A673 (cell line): ENCODE measurements at regions not wholly inside any gene's neighbourhood (a gene's known extent, or its start where the extent isn't known, plus 50 kb on each side); places are given as distances from the start of the nearest gene placed in this dataset.

Source experiments
- BruUV-seq: library from RNA; stranded (reverse); fragments of 400-500 nt; replicated peaks from 2 replicates; lab custom pipeline; 2021; lab: Mats Ljungman, UMichigan
- CTCF ChIA-PET: fragments of 300-600 bp; sonication (Branson Sonifier 250); formaldehyde crosslinking; loops from one replicate; lab custom pipeline; 2022; ENCODE audit warnings: antibody characterized with exemption; lab: Charles Lee
- POLR2A ChIA-PET: fragments of 300-600 bp; sonication (Branson Sonifier 250); formaldehyde crosslinking; loops from one replicate; lab custom pipeline; 2022; ENCODE audit warnings: antibody characterized with exemption; ENCODE audit not compliant: low non-redundant PET; lab: Charles Lee
- DNase-seq: peaks from one replicate; pipeline ENCODE4 v3.0.0-alpha.2; 2015; ENCODE audit warnings: low spot score
- H3K27ac ChIP-seq: fragments of 200-600 bp; sonication (generic); 2 replicates; pipeline ENCODE4 v1.5.1; 2016; ENCODE audit warnings: mixed run types, low read depth, mild to moderate bottlenecking, mixed read lengths, antibody characterized with exemption, low read length; ENCODE audit not compliant: poor library complexity, severe bottlenecking
- H3K27me3 ChIP-seq: fragments of 200-600 bp; sonication (generic); replicated peaks from 2 replicates; pipeline ENCODE4 v1.6.1; 2017; ENCODE audit warnings: mixed run types, low read depth, mild to moderate bottlenecking, mixed read lengths, antibody characterized with exemption, low read length; ENCODE audit not compliant: insufficient read depth, poor library complexity
- H3K36me3 ChIP-seq: fragments of 200-600 bp; sonication (generic); 2 replicates; pipeline ENCODE4 v1.6.1; 2016; ENCODE audit warnings: mixed run types, mild to moderate bottlenecking, mixed read lengths, antibody characterized with exemption, low read length; ENCODE audit not compliant: insufficient read depth, poor library complexity, severe bottlenecking
- H3K4me1 ChIP-seq: fragments of 200-600 bp; sonication (generic); 2 replicates; pipeline ENCODE4 v1.6.1; 2017; ENCODE audit warnings: mixed run types, mild to moderate bottlenecking, mixed read lengths, antibody characterized with exemption, low read length; ENCODE audit not compliant: insufficient read depth, poor library complexity, severe bottlenecking
- H3K4me3 ChIP-seq: fragments of 200-600 bp; sonication (generic); 2 replicates; pipeline ENCODE4 v1.5.1; 2016; ENCODE audit warnings: low read depth, mixed run types, mild to moderate bottlenecking, mixed read lengths, low read length; ENCODE audit not compliant: poor library complexity, severe bottlenecking
- H3K9me3 ChIP-seq: fragments of 200-600 bp; sonication (generic); 2 replicates; pipeline ENCODE4 v1.6.1; 2016; ENCODE audit warnings: mixed run types, low read depth, mild to moderate bottlenecking, mixed read lengths, antibody characterized with exemption, low read length; ENCODE audit not compliant: poor library complexity, severe bottlenecking
- EZH2 ChIP-seq: fragments of 200-600 bp; sonication (generic); IDR thresholded peaks from 2 replicates; pipeline ENCODE4 v1.6.1; 2017; ENCODE audit warnings: borderline replicate concordance, low read depth, mild to moderate bottlenecking, mixed read lengths, antibody characterized with exemption, low read length; ENCODE audit not compliant: poor library complexity, severe bottlenecking
- intact Hi-C: fragments of 100-400 bp; cut with micrococcal nuclease; formaldehyde crosslinking; loops from one replicate; pipeline ENCODE4 v1.10.0; 2022; ENCODE audit not compliant: unreplicated experiment
- TF ChIP-seq, protein P1 (sequence below): fragments of 300-800, 200-600 bp; sonication (generic); conservative IDR thresholded peaks from 2 replicates; pipeline ENCODE4 v1.5.1; 2017; ENCODE audit warnings: low read depth, mild to moderate bottlenecking, antibody characterized with exemption, low read length, moderate library complexity, mixed read lengths

DNA sequence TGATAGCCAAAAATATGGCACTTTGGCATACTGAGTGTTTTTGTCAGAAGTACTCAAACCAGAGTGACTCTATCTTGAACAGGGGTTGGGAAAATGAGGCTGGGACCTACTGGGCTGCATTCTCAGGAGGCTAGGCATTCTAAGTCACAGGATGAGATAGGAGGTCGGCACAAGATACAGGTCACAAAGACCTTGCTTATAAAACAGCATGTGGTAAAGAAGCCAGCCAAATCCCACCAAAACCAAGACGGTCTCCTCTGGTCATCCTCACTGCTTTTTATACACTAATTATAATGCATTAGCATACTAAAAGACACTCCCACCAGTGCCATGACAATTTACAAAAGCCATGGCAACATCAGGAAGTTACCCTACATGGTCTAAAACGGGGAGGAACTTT, 985.1 kb downstream of the HACE1 start:
- TF ChIP-seq, protein P1, sequence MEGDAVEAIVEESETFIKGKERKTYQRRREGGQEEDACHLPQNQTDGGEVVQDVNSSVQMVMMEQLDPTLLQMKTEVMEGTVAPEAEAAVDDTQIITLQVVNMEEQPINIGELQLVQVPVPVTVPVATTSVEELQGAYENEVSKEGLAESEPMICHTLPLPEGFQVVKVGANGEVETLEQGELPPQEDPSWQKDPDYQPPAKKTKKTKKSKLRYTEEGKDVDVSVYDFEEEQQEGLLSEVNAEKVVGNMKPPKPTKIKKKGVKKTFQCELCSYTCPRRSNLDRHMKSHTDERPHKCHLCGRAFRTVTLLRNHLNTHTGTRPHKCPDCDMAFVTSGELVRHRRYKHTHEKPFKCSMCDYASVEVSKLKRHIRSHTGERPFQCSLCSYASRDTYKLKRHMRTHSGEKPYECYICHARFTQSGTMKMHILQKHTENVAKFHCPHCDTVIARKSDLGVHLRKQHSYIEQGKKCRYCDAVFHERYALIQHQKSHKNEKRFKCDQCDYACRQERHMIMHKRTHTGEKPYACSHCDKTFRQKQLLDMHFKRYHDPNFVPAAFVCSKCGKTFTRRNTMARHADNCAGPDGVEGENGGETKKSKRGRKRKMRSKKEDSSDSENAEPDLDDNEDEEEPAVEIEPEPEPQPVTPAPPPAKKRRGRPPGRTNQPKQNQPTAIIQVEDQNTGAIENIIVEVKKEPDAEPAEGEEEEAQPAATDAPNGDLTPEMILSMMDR: no peak
- no peak for TF ChIP-seq EZH2
- ChIA-PET CTCF (no interaction called here), POLR2A (no interaction called here)
- H3K4me3 ChIP-seq: no peak overlapping the region
- no peak overlapping the region for H3K27ac ChIP-seq
- no peak for DNase-seq
- H3K27me3 ChIP-seq: no peaks in the 10 kb centered on the region
- H3K36me3 ChIP-seq: no peaks in the 10 kb centered on the region
- H3K4me1 ChIP-seq: peaks cover 39% of the 10 kb centered on the region
- BruUV-seq: no TSS peak
- intact Hi-C loops: loop anchor here (5.0 kb wide), 1 partner anchor 108 kb away; no protein-coding TSS in a partner anchor
- H3K9me3 ChIP-seq: peaks cover 1% of the 10 kb centered on the region

DNA sequence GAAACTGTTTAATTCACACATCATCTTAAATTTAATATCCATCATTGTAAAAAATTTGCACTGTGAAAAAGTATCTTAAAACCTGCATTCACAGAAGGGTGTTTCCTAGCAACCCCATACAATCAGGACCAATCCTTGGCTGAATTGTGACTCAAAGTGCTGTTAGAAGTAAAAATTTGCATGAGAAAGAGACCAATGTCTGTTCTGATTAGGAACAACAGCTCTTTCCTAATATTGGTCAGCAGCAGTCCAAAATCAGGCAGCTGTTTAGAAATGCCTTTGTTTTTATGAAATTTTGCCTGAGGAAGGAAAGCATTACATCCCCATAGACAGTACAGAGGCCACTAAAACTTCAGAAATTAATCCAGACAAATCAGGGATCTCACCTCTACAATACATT, 987.0 kb downstream of the HACE1 start:
- H3K36me3 ChIP-seq: no peaks in the 10 kb centered on the region
- CTCF ChIA-PET: no interaction called here
- no peaks in the 10 kb centered on the region for H3K27me3 ChIP-seq
- no peak overlapping the region for H3K4me3 ChIP-seq
- POLR2A ChIA-PET: no interaction called here
- no peak overlapping the region for H3K27ac ChIP-seq
- peaks cover 39% of the 10 kb centered on the region for H3K4me1 ChIP-seq
- BruUV-seq: no TSS peak
- no peaks in the 10 kb centered on the region for H3K9me3 ChIP-seq
- no peak for TF ChIP-seq EZH2
- TF ChIP-seq, protein P1: no peak
- DNase-seq: peak; percentile 45
- intact Hi-C loops: loop anchor here (5.0 kb wide), 1 partner anchor 110 kb away; no protein-coding TSS in a partner anchor

DNA sequence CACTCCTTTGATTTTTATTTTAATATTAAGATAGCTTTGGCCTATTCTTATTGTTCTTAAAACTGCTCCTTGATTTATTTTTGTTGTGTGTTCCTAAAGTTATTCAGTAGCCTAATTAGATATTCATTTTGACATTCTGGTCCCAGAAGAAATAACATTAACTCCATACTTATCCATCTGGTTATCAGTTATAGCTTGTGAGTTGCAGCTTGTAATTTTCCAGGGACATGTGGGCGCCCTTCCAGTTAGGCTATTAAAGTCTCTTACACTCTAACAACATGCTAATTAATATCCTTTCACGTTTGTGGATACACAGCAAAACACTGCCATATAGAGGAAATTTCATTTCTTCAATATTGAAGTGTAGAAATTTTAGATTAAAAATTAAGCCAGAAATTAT, 987.5 kb downstream of the HACE1 start:
- POLR2A ChIA-PET: no interaction called here
- DNase-seq: peak; percentile 49

More for the DNA sequence above, 987.5 kb downstream of the HACE1 start:
- H3K27me3 ChIP-seq: no peaks in the 10 kb centered on the region
- intact Hi-C loops: loop anchor here (5.0 kb wide), 1 partner anchor 110 kb away; no protein-coding TSS in a partner anchor
- H3K9me3 ChIP-seq: no peaks in the 10 kb centered on the region
- peaks cover 39% of the 10 kb centered on the region for H3K4me1 ChIP-seq
- no peak overlapping the region for H3K4me3 ChIP-seq
- H3K36me3 ChIP-seq: no peaks in the 10 kb centered on the region
- BruUV-seq: no TSS peak
- CTCF ChIA-PET: no interaction called here
- no peak overlapping the region for H3K27ac ChIP-seq
- TF ChIP-seq, protein P1: no peak
- TF ChIP-seq EZH2: no peak
